Sigmoid colon (tissue), 6 donors: ENCODE measurements at regions not wholly inside any gene's neighbourhood (a gene's known extent, or its start where the extent isn't known, plus 50 kb on each side); places are given as distances from the start of the nearest gene placed in this dataset.
"Not testable (repeated sequence)": the region's sequence is repeated elsewhere in the genome, so short reads cannot be mapped to it uniquely, and the experiment has no call there.

Experiments used
- DNase-seq: peaks from one replicate; pipeline ENCODE4 v3.0.0-alpha.2; 2019
- H3K27ac ChIP-seq, 4 donors: fragments of 200-600 bp; sonication (generic); one replicate each; pipeline ENCODE4 v1.5.1; 2016 to 2019; ENCODE audit warnings: mild to moderate bottlenecking in 1 of 4
- H3K27me3 ChIP-seq, 3 donors: fragments of 200-600 bp; sonication (generic); one replicate each; pipeline ENCODE4 v1.5.1; 2019; ENCODE audit warnings: mild to moderate bottlenecking in 1 of 3
- H3K36me3 ChIP-seq, 4 donors: fragments of 200-600 bp; sonication (generic); one replicate each; pipeline ENCODE4 v1.5.1; 2016 to 2019
- H3K4me1 ChIP-seq, 4 donors: fragments of 200-600 bp; sonication (generic); one replicate each; pipeline ENCODE4 v1.5.1; 2017 to 2019
- H3K4me3 ChIP-seq, 4 donors: fragments of 200-600 bp; sonication (generic); one replicate each; pipeline ENCODE4 v1.5.1; 2017 to 2019; ENCODE audit warnings: mild to moderate bottlenecking in 2 of 4, moderate library complexity in 1 of 4
- H3K9me3 ChIP-seq, 4 donors: fragments of 200-600 bp in 3 of 4; sonication (generic) in 3 of 4; one replicate each; pipeline versions ENCODE4 v1.5.1 to v1.6.1; 2013 to 2019
- EP300 ChIP-seq, 4 donors: sonication (generic); formaldehyde crosslinking; IDR thresholded peaks; one replicate each; pipeline ENCODE4 v1.6.1; 2017; ENCODE audit warnings: antibody characterized with exemption in 4 of 4
- POLR2A ChIP-seq, 2 donors: fragments of 450-650 bp; IDR thresholded peaks; one replicate each; pipeline ENCODE4 v1.6.1; 2016; ENCODE audit warnings: antibody characterized with exemption in 2 of 2, mild to moderate bottlenecking in 2 of 2, moderate library complexity in 2 of 2
- POLR2AphosphoS5 ChIP-seq, 4 donors: sonication (generic); formaldehyde crosslinking; IDR thresholded peaks; one replicate each; pipeline ENCODE4 v1.6.1; 2017; ENCODE audit warnings: antibody characterized with exemption in 4 of 4
- WGBS, 2 donors: extraction: QIAGEN DNeasy Blood & Tissue Kit; methylation state at CpG; one replicate each; pipeline ENCODE4 v1.1.7; 2013; 5-methylcytosine and 5-hydroxymethylcytosine counted together
- intact Hi-C: fragments of 100-400 bp; cut with DNase I; formaldehyde crosslinking; loops from one replicate; pipeline ENCODE4 v1.15.1; 2023
- TF ChIP-seq, protein P1 (sequence below), 4 experiments: fragments of 450-650 bp in 3 of 4; fragments of 200-600 bp in 1 of 4; IDR thresholded peaks; one replicate each; pipeline ENCODE4 v1.5.1; 2016 to 2019; ENCODE audit warnings: antibody characterized with exemption in 4 of 4, mild to moderate bottlenecking in 3 of 4, moderate library complexity in 2 of 4
- donor health status: healthy with polysubstance abuse.
- donor health status: healthy.

- WGBS, 2 donors: no CpG with 5 or more reads among the region's 25 CpGs
- H3K36me3 ChIP-seq, H3K4me3 ChIP-seq, H3K4me1 ChIP-seq, H3K9me3 ChIP-seq, H3K27ac ChIP-seq, H3K27me3 ChIP-seq, intact Hi-C loops, DNase-seq: not testable (repeated sequence)
These were observed 61.2 kb upstream of the ZNF322 start for GRCh38 chr6:26720663-26721218.

GRCh38 chr6:26730019-26730766 is 70.6 kb upstream of the ZNF322 start:
- DNase-seq, intact Hi-C loops, H3K27me3 ChIP-seq, H3K36me3 ChIP-seq, H3K9me3 ChIP-seq, H3K4me3 ChIP-seq, H3K4me1 ChIP-seq, H3K27ac ChIP-seq: not testable (repeated sequence)
- WGBS, 2 donors: no CpG with 5 or more reads among the region's 31 CpGs

DNA sequence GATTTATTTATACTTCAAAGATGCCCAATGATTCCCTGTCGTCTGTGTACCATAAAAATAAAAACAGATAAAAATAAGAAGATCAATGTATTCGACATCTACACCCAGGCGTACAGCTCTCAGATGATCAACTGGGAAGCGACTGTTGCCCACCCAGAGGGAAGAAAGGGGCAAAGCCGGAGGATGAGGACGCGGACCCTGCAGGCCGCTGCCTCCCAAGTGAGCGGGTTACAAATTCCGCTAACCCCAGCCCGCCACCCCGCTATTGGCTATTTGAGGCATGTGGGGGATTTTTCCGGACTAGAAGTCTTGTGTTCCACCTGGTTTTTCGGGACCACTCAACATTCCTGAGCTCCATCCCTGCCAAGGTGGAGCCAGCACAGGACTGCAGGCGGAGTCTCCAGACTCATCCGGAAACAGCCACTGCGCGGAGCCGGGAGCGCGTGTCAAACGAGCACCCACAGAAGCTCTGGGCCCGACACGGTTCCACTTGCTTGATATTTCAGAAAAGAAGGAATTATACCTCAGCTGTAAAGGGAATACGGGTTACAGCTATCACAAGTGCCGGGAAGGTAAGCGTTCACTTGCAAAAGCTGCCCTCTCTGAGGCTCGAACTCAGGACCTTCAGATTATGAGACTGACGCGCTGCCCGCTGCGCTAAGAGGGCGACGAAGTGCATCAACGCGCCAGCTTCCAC is 75.4 kb upstream of the ZNF322 start:
- H3K36me3 ChIP-seq, intact Hi-C loops, H3K27ac ChIP-seq, H3K4me3 ChIP-seq, H3K9me3 ChIP-seq, DNase-seq, H3K4me1 ChIP-seq, H3K27me3 ChIP-seq: not testable (repeated sequence)
- WGBS, 2 donors: no CpG with 5 or more reads among the region's 36 CpGs

DNA sequence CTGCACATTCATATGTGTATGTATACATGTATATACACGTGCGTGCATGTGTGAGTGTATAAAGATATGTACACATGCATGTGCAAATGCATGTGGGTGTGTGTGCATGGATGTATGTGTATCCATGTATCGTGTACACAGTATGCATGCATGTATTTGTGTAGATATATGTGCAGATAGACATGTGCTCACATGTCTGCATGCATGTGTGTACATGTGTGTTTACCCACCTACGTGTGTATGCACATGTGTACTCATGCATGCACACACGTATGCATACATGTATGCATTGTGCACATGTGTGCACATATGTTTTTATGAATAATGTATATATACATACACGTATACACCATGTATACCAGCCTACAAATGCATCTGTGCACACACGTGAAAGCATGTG is 80.3 kb upstream of the ZNF322 start:
- 84 to 87% methylated on average over 7 of the region's 7 CpGs for WGBS, 2 donors
- H3K9me3 ChIP-seq: no peaks in the 10 kb centered on the region
- H3K4me1 ChIP-seq: no peaks in the 10 kb centered on the region
- H3K36me3 ChIP-seq: no peaks in the 10 kb centered on the region
- no peak for DNase-seq
- H3K27me3 ChIP-seq: peaks cover 3 to 20% (median 17%) of the 10 kb centered on the region in 3 donors
- TF ChIP-seq EP300 (IDR thresholded peaks at IDR 0.05): no peak
- no peak for TF ChIP-seq POLR2A (IDR thresholded peaks at IDR 0.05)
- TF ChIP-seq, protein P1, sequence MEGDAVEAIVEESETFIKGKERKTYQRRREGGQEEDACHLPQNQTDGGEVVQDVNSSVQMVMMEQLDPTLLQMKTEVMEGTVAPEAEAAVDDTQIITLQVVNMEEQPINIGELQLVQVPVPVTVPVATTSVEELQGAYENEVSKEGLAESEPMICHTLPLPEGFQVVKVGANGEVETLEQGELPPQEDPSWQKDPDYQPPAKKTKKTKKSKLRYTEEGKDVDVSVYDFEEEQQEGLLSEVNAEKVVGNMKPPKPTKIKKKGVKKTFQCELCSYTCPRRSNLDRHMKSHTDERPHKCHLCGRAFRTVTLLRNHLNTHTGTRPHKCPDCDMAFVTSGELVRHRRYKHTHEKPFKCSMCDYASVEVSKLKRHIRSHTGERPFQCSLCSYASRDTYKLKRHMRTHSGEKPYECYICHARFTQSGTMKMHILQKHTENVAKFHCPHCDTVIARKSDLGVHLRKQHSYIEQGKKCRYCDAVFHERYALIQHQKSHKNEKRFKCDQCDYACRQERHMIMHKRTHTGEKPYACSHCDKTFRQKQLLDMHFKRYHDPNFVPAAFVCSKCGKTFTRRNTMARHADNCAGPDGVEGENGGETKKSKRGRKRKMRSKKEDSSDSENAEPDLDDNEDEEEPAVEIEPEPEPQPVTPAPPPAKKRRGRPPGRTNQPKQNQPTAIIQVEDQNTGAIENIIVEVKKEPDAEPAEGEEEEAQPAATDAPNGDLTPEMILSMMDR (IDR thresholded peaks at IDR 0.05): no peak
- no peak for TF ChIP-seq POLR2AphosphoS5 (IDR thresholded peaks at IDR 0.05)
- H3K27ac ChIP-seq: no peak overlapping the region
- H3K4me3 ChIP-seq: no peak overlapping the region
- intact Hi-C loops: no loop called here

- H3K27me3 ChIP-seq: peaks cover 6 to 46% (median 27%) of the 10 kb centered on the region in 3 donors
These were observed 83.7 kb upstream of the ZNF322 start for GRCh38 chr6:26743157-26743821.

More at GRCh38 chr6:26743157-26743821, 83.7 kb upstream of the ZNF322 start:
- Histone ChIP-seq H3K4me1 (no peaks in the 10 kb centered on the region), H3K9me3 (no peaks in the 10 kb centered on the region), H3K27ac (no peak overlapping the region), H3K4me3 (no peak overlapping the region), H3K36me3 (no peaks in the 10 kb centered on the region)
- DNase-seq: no peak
- intact Hi-C loops: no loop called here
- no peak for TF ChIP-seq POLR2AphosphoS5 (IDR thresholded peaks at IDR 0.05)
- TF ChIP-seq, protein P1 (IDR thresholded peaks at IDR 0.05): no peak
- no peak for TF ChIP-seq POLR2A (IDR thresholded peaks at IDR 0.05)
- TF ChIP-seq EP300 (IDR thresholded peaks at IDR 0.05): no peak
- WGBS, 2 donors: 11 to 39% methylated on average over 24 to 28 of the region's 28 CpGs
